Retina (tissue), 1 donor: ENCODE measurements at regions not wholly inside any gene's neighbourhood (a gene's known extent, or its start where the extent isn't known, plus 50 kb on each side); places are given as distances from the start of the nearest gene placed in this dataset.

Source experiments
- DNase-seq: peaks from one replicate; pipeline ENCODE4 v3.0.0-alpha.2; 2016

DNA sequence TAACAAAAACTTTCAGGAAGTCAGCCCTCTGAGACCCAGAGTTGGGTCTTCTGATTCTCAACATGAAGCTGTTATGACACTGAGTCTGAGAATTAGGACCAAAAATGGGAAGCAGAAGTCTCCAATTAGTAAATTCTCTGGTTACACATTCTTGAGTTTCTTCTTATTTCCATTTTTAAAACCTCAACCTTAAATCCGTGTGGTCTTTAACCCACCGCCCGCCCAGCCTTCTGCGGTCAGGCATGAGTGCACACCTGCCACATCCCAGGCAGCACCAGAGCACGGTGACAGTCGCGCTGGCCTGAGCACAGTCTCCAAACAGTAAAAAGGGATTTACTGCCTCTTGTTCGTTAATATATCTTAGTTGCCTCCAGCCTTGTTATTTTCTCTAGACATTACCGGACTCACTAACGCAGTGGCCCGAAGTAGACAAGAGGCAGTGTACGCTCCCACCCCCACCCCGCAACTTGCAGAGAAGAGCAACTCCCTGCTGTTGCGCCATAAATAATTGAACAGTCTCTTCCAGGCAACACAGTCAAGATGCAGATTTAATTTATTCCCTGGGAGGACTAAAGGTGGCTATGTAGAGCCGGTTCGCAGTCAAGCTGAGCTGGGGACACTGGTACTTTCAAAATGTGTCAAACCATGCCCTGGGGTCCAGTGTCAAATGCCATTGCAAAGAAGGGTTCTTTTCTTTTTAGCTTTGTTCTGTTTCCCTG is 147.0 kb upstream of the CELF2 start:
- DNase-seq: peak; percentile 77

- DNase-seq: peak; percentile 29
Measured at GRCh38 chr10:10871352-10871751, 146.3 kb upstream of the CELF2 start.

GRCh38 chr10:10872035-10872673 is 145.5 kb upstream of the CELF2 start:
- no peak for DNase-seq

DNA sequence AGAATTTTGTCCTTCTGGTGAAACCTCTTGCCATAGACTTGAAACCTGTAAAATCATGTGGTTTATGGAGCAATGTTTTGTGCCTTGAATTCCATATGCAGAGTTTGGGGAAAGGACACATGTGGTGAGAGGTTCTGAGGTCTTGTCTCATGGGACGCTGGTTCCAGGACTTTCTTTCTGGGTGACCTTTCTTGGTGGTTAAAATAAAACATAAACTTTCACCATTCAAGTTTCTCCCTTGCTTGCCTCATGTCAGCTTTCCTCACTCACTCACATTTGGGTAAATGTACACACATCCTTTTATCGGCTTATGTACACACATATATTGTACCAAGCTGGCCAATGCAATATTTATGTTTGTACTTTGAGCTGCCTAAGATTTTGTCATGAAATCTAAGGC is 144.9 kb upstream of the CELF2 start:
- no peak for DNase-seq

- no peak for DNase-seq
Measured at GRCh38 chr10:10873289-10873688, 144.4 kb upstream of the CELF2 start.

- no peak for DNase-seq
Measured at GRCh38 chr10:10873915-10874314, 143.8 kb upstream of the CELF2 start.

- DNase-seq: no peak
Measured at GRCh38 chr10:10878963-10879362, 138.7 kb upstream of the CELF2 start.

GRCh38 chr10:10881117-10881813 is 136.4 kb upstream of the CELF2 start:
- DNase-seq: no peak

DNA sequence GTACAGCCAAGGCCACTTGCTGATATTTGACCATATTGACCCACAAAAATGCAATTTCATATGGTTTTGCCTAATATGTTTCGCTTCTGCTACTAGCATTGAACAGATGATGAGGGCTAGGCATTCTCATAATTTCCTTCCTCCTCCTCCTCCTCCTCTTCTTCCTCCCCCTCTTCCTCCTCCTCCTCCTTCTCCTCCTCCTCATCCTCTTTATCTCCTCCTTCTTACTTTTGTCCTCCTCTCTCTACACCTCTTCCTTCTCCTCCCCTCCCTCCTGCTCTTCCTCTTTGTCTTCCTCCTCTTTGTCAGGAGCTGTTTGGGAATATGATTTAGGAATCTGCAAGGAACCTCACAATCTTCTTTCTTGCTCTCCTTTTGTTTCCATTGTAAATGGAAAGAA is 133.9 kb upstream of the CELF2 start:
- no peak for DNase-seq

DNA sequence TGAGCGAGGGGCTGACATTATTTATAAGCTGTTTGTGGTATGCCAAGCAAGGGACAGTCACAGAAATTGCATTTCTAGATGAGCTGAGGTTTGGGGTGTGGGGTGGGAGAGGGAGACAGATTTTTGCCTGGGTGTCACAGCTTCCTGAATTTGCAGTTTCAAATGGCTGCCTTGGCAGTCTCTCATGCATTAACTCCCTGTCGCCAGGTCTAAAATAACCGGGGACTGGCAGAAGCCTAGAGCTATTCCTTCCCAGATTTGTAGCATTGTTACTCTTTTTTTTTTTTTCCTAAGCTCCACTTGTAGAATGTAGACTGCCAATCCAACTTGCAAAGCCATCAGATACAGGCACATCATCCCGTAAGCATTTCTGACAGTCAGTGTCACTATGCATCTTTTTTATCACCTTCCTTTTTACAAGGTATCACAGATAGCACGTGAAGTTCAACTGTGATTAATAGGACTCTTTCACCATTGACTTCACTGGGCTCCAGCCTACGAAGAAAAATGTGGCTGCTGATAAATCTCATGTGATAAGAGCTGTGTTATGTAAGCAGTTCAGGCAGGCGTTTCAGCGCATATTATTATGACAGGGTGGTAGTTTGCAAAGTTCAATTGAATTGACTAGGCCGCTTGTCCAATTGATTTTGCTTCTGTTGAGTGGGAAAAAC is 130.7 kb upstream of the CELF2 start:
- no peak for DNase-seq

GRCh38 chr10:10891124-10892082 is 126.3 kb upstream of the CELF2 start:
- DNase-seq: no peak

DNA sequence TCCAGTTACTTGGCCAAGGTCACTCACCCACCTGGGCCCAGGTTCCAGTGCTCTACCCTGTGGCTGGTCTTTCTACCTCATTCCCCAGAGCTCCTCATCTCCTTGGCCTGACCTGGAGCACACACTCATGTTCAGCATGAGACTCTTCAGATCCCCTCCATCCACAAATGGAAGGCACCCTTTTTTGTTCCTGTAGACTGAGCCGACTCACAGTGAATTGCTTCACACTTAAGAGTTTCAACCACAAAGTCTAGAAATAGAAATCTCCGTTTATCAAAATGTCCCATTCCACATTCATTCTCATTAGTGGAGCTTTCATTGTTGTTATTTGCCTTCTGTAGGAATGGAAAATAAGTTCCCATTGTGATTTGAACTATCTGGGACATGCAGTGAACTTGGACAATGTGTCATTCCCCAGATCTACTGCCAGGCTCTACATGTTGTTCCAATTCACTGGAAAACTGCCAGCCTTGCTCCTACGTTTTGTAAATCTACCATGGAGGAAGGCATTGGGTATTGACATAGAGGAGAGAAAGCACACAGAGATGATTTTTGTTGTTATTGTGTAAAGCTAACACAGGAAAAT is 125.3 kb upstream of the CELF2 start:
- DNase-seq: no peak

- DNase-seq: no peak
Measured at GRCh38 chr10:10897400-10897799, 120.3 kb upstream of the CELF2 start.

DNA sequence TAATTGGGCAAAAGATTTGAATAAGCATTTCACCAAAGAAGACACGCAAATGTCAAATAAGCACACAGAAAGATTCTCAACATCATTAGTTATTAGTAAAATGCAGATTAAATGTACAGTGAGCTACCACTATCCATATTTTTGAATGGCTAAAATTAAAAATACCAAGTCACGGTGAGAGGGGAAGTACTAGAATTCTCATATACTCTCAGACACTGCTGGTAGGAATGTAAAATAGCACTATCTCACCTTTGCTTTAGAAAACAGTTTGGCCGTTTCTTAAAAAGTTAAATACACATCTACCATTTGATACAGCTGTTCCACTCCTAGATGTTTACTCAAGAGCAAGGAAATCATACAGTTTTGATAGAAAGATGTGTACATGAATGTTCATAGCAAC is 115.8 kb upstream of the CELF2 start:
- DNase-seq: no peak

GRCh38 chr10:10902951-10903350 is 114.7 kb upstream of the CELF2 start:
- DNase-seq: no peak

- DNase-seq: no peak
Measured at GRCh38 chr10:10903620-10904019, 114.1 kb upstream of the CELF2 start.

GRCh38 chr10:10910634-10911033 is 107.0 kb upstream of the CELF2 start:
- no peak for DNase-seq

GRCh38 chr10:10911035-10911434 is 106.6 kb upstream of the CELF2 start:
- DNase-seq: no peak

DNA sequence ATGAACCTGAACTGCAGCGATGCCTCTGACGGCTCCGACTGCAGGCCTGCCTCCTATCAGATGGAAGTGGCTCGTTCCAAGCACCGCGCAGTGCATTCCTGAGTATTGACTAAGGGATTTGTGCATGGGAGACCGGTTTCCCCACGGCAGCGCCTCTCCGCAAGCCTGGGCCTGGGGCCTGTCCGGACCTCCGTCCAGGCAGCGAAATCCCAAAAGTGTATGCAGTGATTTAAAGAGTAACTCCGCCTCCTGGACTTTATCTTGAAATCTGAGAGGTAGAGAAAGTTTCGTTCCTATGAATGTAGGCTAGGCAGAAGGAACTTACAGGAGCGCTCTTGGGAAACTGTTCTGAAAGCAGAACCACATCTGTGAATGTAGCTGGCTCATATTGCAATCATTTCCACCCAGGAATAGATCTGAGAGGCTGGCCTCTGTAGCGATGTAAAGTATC is 106.2 kb upstream of the CELF2 start:
- DNase-seq: peak; percentile 77

GRCh38 chr10:10914144-10914543 is 103.5 kb upstream of the CELF2 start:
- DNase-seq: no peak

GRCh38 chr10:10915215-10915614 is 102.5 kb upstream of the CELF2 start:
- DNase-seq: no peak

DNA sequence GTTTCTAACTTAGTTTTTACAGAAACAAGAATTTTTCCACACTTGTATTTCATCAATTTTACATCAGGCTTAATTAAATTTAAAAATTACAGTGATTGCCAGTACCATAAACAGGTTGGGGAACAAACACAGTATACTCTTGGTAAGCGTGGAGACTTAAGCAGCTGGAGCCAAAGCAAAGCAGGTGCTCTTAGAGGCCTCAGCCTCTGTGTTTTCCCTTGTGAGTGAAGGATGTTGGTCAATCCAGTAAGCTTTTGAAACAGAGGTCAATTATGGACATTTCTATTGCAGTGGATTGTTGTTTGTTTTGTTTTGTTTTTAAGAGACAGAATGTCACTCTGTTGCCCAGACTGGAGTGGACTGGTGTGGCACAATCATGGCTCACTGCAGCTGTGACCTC is 100.6 kb upstream of the CELF2 start:
- no peak for DNase-seq
